IPS DF 19.7 (cell line): ENCODE measurements at regions not wholly inside any gene's neighbourhood (a gene's known extent, or its start where the extent isn't known, plus 50 kb on each side); places are given as distances from the start of the nearest gene placed in this dataset.

ENCODE experiments used
- DNase-seq: peaks from one replicate; pipeline ENCODE4 v3.0.0-alpha.2; 2013; ENCODE audit warnings: low read depth, low spot score

DNA sequence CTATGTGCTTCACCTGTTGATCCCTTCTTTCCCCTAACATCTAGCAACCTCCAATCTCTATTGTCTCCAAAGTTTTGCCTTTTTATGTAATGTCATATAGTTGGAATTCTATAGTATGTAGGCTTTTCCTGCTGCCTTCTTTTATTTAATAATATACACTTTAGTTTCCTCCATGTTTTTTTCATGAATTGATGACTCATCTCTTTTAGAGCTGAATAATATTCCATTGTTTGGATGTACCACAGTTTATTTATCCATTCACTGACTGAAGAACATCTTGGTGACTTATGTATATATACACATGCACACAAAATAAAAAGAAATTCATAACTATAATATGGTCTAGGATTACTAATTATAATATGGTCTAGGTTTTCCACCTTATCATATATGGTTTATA, 1314.2 kb downstream of the OTOL1 start:
- no peak for DNase-seq

DNA sequence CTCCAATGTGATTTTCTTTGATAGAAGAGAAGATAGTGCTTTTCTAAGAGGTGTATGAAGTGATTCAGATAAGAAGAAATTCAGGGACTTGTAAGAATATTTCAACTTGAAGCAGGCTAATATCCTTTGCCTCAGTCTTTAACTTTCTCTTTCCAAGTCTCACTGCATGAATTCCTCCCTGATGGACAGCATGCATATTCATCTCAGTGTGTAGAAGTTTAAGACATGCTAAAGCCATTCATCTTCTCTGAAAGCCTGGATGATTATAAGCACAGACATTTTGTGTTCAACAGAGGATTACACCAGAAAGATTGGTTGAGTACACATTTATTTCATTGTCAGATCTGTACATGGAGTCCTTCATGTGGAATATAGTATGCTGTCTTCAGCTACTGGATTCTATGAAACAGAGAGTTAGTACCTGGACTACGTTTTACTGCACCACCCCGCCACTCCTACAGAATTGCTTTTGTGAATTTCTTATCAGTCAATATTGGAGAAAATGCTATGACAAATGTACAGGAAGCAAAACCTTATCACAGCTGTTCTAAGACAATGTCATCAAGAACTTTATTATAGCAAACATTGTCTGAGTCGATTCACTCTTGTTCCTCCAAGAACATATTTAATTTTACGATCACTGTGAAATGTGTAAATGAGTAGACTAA, 1346.1 kb downstream of the OTOL1 start:
- DNase-seq = no peak

DNA sequence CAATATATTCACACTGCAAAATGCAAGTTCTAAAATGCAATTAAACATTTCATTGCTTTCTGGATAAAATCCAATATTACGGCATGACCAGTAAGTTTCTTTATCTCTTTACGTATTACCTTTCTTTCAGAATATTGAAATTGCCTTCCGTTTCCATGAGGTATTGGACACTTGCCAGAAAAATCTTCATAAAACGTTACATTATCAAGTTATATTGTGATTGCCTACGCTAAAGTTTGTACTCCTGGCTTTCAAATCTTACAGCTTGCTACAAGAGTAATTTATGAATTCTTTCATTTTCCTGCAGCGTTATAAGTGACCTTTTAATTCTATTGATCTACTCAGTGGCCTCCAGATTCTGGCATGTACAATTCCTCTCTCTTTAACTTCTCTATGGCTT, 1349.3 kb downstream of the OTOL1 start:
- DNase-seq = no peak

DNA sequence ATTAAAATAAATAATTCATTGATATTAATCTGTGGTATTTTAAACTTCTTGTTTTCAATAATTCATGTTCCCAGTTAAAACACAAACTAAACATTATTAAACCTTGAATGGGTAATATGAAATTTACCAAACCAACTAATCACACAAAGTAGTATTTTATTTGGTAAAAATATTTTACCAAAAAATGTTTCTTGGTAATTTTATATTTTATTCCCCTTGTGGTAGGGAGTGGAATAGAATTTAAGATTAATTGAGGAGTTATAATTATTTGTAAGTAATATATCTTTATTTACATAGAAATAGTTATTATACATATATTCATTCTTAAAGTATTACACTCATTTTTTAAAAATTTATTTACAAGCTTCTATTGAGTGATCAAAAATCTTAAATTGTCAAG, 1350.9 kb downstream of the OTOL1 start:
- no peak for DNase-seq

DNA sequence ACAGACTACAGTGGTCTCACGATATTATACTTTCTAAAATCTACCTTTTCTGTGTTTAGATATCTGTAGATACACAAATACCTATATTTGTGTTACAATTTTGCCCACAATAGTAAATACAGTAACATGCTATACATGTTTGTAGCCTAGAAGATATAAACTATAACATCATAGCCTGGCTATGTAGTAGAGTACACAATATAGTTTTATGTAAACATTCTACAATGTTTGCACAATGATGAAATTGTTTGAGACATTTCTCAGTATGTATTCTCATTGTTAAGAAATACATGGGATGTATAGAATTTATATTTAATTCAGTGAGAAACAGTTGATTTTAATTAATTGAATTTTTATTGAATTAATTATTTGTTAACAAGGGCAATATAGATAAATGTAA, 1367.0 kb downstream of the OTOL1 start:
- DNase-seq = no peak

DNA sequence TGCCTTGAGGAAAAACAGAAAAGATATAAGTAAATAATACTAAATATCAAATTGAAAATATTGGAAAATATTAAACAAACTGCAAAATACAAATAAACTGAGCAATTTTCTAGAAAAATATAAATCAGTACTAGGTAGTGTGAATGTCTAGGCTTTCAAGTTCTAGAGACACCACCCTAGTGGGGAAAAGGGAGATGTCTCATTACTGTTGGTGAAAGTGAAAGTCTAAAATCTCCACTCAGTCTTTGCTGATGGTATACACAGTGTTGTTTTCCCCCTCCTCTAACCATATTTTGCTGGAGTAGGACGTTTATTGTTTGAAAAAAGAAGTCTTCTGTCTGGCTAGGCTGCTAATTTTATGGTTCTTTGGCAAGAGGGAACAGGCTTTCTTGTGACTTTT, 1368.9 kb downstream of the OTOL1 start:
- DNase-seq = no peak

DNA sequence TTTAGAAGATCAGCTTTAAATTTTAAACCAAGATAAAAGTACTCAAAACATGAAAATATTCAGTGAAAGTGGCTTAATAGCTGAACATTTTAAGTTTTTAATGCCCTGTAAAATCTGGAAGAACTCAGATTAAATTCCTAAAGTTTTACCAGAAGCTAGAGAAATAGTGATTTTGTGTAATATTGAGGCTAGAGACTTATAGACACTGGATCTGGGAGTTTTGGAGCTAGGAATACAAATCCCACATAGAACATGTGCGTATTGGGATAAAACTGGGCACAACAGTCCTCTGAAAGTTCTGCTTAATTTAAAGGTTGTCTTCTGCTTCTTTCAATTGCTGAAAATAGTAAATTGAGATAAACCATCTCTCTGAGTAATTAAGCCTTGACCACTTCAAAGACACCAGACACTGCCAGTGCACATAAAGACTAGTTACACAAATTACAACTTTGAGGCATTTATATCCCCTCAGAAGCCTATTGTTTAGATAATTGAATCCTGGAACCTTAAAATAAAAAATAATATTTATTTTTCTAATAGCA, 1382.5 kb downstream of the OTOL1 start:
- no peak for DNase-seq

DNA sequence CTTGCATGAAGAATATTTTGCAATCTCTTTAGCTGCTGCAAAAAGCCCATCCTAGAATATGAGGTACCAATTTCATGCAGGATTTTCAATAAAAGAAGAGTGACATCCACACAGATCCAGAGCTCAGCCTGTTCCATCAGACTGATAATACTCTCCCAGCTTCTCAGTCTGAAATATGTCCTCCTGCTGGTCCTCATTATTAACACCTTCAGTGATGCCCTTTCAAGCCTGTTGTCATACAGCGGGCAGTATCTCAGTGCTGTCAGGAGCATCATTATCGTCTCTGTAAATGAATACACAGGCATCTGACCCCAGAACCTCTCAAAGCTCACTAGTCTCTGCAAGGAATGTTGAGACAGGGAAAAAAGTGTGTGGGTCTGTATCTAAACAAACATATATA, 1387.8 kb downstream of the OTOL1 start:
- no peak for DNase-seq

DNA sequence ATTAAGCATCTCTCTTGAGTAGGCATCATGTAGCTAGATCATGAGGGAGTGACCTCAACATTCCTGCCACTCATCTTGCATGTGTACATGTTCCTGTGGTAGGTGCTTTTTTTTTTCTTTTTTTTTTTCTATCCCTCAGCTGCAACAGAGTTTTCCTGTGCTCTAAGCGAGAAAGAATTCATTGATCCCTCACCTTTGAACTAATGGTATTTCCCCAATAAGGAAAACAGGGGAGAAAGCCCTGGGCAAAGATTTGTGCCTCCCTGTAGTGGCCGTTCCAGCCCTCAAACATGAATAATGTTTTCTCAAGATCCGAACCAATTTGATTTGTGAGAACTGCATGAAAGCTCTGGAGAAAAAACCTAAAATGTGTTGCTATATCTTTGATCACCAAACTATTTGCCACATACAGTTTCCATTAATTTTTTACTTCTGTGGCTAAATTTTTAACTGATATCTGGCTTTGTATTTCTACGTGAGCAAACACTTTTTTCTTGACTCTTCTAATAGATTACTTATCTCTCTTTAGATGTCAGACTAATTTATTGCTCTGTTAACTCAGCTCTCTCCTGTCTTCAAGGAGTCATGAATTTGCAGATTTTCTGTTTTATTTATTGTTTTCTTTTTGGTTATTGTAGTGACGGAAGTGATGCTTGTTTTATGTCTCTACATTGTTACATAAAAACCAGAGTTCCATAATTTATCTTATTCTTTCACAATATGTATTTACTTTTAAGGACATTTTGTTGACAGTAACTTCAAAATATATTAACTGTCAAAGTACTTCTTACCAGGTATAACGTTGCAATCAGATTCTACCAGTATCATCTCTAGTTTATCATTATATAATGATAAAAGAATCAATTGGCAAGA, 1396.5 kb downstream of the OTOL1 start:
- DNase-seq = no peak

DNA sequence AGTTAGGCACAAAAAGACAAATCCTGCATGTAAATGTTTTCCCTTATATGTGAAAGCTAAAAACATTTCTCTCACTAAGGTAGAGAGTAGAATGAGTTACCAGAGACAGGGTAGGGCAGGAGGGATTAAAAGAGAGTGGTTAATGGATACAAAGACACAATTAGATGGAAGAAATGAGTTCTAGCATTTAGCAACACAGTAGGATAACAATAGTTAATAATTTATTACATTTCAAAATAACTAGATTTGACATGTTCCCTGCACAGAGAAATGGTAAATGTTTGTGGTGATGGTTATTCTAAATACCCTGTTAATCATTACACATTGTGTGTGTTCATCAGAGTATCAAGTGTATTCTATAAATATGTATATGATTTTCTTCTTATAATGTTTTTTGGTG, 1400.7 kb downstream of the OTOL1 start:
- DNase-seq = no peak

DNA sequence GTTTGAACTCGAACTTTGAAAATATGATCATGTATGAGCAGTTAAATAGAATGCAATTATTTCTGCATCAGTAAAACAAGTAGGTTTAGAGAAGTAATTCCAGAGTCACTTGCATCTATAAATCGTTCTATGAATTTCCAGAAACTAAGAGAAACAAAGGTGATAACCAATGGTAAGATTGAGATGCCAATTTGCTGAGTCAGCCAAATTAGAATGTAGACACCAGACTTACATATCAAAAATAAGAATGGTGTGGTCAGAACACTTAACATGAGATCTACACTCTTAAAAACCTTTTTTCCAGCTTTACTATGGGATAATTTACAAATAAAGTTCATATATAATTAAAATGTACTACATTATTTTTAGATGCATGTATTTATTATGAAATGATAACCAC, 1435.9 kb downstream of the OTOL1 start:
- no peak for DNase-seq

DNA sequence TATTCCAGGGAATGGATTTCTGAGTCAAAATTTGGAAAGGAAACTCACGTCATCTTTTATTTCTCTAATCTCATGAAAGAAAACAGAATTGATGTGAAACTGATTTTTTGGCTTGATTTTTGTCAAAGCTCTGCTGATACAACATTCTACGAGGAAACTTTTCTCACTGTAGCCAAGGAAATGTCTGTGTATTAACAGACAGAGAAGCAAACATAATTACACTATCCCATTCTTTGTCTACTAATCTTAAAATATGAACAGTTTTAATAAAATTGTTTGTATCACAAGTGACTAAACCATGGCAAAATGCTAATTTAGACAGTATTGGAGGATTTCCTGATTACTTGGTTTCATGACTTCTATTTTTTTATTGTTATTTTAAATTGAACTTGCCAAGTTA, 1437.0 kb downstream of the OTOL1 start:
- no peak for DNase-seq

DNA sequence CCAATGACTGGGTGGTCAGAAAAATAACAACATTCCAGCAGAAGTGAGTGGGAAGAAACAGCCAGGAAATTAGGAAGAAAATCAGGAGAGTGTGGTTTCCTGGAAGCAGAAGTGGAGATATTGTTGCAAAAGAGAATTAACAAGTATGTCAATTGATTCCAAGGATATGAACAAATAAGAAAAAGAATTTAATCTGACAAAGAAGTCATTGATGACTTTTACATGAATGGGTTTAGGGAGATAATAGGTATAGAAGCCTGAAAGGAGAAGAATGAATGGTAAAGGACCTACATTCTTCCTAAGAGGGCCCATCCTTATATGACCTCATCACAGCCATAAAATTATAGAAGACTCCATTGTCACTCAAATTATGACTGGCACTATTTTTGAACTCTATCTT, 1440.1 kb downstream of the OTOL1 start:
- DNase-seq = no peak

DNA sequence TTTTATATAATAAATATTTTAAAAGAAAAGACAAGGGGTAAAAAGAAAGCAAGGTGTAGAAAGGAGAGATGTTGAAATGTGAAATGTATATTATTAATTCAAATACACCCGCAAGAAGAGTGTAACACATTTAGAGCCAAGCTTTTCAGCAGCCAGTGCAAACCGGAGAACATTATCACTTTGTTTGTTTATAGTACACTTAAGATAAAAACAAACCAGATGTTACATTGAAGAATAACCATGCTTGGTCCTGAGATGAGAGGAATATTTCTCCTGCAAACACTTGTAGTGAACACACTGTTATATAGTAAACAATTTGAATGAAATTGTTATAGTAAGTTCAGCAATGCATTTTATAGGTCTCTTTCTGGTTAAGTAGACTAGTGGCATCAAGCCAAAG, 1441.5 kb downstream of the OTOL1 start:
- DNase-seq = no peak

DNA sequence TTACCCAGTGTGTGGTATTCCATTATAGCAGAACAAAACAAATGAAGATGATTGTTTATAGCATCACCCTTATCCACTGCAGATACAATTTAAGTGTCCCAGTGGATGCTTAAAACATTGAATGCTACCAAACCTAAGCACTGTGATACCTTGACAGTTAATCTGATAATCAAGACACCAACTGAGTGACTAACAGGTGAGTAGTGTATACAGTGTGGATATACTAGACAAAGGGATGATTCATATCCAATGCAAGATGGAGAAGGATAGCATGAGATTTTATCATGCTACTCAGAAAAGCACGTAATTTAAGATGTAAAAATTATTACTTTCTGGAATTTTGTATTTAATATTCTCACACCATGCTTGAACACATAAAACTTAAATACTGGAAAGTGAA, 1449.0 kb downstream of the OTOL1 start:
- DNase-seq = no peak

DNA sequence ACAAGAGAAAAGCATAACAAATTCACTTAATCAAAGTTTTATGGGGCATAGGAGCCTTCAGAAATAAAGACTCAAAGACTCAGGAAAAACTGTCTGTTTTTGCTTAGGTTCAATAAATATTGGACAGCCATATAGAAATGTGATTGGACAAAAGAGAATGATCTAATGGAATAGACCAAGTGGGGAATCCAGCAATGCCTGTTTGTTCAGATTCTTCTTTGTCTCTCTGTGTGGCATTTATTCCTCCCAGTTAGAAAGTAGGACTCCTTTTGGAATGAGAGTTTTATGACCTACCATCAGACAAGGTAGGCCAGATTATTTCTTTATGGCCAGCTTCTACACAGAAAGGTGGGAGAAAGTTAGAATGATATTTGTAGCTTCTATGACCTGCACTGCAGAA, 1460.1 kb downstream of the OTOL1 start:
- DNase-seq = no peak

DNA sequence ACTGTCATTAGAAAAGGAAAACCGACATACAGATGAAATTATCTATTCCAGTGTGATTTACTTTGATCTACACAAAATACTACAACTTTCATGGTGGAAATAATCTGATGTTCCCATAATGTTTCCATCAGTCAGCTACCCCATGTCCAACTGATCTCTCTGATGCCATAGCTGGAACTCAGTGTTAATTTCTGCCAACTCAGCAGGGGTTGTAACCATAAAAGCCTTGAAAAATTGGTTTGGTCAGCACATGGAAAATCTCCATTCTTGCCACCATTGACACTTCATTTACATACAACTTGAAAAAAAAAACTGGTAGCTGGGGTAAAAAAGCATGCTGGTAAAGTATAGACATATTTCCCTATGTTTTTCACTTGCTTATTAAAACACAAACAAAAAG, 1463.7 kb downstream of the OTOL1 start:
- no peak for DNase-seq

DNA sequence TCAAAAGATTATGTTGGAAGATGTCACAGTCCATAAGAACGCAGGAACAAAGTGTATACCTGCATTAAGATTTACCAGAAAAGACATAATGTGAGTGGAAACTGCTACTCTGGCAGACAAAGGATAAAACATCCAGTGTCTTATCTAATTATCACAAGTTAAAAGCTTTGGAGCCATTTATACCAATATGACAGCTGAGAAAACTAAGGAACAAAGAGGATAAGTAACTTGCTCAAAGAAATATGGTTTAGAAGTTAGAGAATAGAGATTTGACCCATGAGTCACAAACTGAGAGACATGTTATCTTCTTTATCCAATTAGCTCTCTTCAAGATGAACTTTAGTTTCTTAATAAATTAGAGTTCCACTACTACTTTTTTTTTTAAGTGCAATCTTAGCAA, 1473.7 kb downstream of the OTOL1 start:
- DNase-seq = no peak

DNA sequence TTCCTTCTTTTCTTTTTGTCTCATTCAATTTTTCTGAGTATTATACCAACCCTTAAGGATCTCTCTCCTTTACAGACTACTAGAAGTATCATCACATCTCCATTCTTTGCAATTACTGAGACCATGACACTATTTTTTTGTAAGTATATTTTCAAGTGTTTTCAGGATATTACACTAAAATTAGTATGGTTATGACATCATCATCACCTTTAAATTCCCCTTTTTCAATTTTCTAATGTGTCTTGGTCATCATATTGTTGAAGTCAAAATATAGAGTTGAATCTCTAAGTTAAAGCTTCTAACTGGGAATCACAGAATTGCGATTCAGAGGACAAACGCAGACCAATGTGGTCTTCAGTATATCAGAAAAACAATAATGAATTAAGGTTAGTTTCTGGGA, 1475.1 kb downstream of the OTOL1 start:
- DNase-seq = no peak

DNA sequence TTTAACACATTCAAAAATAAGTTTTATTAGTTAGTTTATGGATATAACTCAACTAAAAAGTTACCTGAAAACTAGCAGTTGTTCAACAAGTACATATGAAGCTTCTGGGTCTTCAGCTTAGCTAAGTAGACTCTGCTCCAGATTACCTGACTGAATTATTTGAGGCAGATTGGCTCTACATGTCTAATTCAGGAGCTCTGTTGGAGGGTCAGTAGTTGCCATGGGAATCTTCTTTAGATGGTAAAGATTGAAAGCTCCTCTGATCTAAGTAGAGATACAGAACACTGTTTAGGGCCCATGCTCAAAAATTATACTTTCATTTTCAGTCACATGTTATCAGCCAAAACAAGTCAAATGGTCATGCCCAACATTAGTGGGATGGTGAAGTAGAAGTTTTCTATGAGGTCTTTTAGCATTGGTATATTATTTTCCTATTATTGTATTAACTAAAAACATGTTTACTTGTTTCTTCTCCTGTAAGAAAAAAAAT, 1476.9 kb downstream of the OTOL1 start:
- DNase-seq = no peak

DNA sequence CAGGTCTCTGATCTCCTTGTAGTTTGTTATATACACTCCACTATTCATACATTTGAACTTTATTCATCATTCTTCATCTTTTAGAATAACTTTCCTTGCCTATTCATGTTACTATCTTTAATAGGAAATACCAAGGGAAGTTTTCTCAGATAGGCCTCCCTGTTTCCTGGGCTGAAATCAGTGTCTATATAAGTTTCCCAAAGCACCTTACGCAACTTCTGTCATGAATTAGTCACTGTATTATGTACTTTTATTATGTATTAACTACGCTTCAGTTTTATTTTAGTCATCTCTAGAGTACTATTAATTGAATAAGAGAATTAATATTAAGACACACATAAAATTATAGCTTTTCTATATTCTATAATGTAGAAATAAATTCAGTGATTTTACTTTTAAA, 1481.5 kb downstream of the OTOL1 start:
- no peak for DNase-seq

DNA sequence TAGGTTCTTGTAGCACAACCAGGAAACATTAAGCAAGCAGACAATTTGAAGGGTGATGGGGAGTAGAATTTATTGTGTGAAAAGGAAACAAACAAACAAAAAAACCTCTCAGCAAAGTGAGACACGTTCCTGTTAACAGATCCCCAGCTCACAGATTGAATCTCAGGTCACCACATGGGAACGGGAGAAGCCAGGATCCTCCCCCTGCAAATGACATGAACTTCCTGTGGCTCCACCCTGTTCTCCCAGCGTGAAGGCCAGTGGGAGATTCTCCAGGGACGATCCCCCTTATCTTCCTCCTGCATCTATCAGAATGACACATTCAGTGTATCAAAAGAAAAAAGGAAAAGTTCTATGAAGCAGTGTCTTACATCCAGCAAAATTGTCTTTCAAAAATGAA, 1488.1 kb downstream of the OTOL1 start:
- no peak for DNase-seq
